HG03565 (cell line): ENCODE measurements at regions not wholly inside any gene's neighbourhood (a gene's known extent, or its start where the extent isn't known, plus 50 kb on each side); places are given as distances from the start of the nearest gene placed in this dataset.
A peak's percentile ranks its signal among the peaks of the same experiment; 100 is the strongest.

Experiments used
- ATAC-seq: cut with Tn5 transposase; IDR thresholded peaks from one replicate; pipeline ENCODE4 v1.9.1; 2021; ENCODE audit warnings: mild to moderate bottlenecking, moderate library complexity; ENCODE audit not compliant: unreplicated experiment

DNA sequence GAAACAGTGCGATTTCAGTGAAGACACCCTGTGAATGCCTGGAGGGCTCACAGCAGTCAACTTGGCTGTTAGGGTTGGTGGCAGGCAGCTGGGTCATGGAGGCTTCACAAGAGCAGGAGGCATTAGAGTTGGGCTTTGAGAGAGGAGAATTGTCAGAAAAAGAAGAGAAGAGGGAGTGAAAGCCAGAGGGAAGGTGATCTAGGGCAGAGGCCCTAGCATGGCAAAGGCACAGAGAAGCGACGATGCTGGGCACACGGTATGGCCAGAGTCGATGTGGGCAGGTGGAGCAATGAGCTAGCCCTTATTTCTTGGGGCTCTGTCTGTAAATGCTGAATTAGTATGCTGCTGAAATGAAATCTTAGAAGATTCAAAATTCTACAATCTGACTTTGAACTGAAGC is 52.6 kb upstream of the OLFM4 start:
- no peak for ATAC-seq

DNA sequence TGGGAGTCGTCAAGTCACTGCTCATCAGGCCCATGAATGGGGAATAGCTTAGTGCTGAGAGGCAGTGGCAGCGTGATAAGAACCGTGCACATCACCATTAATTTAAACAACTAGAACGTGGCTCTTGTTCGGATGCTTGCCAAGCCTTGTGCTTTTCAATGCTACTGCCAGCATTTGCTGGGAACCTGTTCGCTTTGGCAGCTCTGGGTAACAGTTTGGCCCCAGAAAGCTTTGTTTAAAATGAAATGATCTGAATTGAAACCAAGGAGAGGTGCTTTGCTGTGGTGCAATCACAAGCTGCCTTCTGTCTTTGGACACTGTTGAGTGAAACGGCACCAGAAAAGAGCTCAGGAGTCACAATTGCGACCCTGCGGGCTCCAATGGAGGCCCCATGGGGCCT is 53.5 kb upstream of the OLFM4 start:
- no peak for ATAC-seq

DNA sequence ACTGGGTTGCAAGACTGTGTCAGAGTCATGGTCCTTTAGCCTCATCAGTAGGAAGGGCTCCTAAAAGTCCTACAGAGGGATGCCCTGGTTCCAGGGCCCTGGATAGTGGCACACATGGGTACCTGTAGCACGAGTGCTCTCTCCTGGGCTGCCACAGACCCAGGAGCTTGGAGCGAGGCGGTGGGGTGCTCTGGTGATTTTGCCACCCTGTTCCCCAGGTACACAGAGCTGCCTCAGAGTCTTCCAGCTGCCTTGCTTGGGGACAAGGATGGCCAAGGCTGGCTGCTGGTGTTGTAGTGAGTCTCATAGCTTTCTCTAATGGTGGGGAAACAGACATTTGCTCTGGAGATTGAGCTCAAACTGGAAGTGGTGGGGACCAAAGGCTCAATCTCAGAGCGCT is 53.9 kb upstream of the OLFM4 start:
- ATAC-seq, result no peak

- ATAC-seq, result no peak
Observed at GRCh38 chr13:52969373-52969772, 59.2 kb upstream of the OLFM4 start.

GRCh38 chr13:52968074-52968700 is 60.4 kb upstream of the OLFM4 start:
- ATAC-seq, result peak; percentile 99

DNA sequence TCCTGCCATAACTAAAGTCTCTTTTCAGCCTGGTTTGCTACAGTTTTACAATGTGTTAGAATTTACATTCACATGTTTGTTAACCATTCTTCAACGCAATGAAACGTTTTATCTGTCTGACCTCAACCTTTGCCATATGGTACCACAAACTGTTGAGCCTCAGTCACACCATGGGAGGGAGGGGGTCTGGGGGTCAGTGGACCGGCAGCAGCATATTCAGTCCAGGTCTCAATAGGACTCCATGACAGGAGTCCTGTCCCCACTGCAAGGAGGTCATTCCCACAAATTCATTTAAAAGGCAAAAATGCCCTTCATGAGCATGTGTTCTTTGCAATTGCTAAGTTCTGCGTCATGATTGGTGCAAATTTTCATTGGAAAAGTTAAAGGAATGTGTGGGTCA is 66.6 kb upstream of the OLFM4 start:
- no peak for ATAC-seq

DNA sequence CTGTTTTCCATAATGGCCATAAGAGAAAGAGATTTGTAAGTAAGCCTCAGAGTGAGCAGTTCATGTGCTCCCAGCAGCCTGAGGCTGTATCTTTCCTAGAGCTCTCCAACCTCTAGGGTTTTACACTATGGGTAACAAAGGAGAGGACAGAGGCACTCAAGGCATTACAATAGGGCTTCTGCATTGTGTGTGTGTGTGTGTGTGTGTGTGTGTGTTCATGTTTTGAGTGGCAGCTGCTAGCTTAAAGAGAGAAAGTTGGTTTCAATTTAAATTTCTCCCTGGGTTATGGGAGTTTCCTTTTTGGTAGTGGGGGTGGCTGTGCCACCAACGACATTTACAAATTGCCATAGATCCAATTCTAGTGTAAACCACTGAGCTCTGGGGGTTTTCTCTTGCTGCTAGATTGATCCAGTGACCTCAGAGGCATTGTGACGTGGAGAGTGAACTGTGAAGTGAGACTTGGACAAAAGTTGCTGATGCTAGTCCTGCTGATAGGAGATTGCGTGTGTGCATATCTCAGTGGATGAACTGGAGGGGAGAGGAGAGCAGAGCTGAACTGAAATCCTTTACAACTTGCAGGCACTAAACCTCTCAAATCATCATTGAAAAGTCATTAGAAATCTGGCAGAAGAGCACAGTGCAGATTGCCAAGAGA is 67.2 kb upstream of the OLFM4 start:
- ATAC-seq, result no peak

DNA sequence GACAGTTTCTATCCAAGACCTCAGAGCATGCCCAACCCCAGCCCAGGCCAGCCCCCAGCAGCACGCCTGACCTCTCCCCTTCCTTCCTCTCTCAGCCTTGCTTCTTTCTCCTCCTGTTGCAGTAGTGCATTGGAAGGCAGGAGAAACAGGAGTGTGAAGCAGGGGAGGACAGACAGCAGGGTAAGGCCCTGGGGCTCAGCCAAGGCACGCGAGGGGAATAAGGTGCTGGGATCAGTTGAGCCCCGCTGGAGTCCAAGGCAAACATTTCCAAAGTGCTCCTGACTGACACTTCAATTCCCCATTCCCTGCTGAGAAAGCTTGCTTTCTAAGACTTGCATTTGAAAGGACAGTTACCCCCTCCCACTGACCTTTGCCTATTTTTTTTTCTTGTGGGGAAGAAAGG is 73.1 kb upstream of the OLFM4 start:
- ATAC-seq, result no peak

GRCh38 chr13:52954838-52955237 is 73.8 kb upstream of the OLFM4 start:
- ATAC-seq, result no peak

- ATAC-seq, result no peak
Observed at GRCh38 chr13:52950436-52950956, 78.1 kb upstream of the OLFM4 start.

DNA sequence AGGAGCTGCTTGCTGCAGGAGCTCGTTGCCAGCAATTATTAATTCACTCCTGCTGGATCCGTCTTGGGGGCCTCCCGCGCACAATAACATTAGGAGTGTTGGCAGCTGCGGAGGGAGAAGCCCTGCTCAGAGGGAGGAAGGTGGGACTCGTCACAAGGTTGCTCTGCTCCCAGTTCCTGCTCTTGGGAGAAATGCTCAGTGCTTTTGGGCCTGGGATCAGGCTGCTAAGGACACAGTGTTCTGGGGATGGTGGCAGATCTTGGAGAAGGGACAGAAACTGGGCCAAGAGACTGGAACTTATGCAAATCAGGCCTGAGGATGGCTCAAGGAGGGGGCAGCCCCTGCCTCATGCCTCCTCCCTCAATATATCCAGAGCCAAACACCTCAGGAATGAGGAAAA is 78.9 kb upstream of the OLFM4 start:
- no peak for ATAC-seq

- no peak for ATAC-seq
Observed at GRCh38 chr13:52949044-52949443, 79.6 kb upstream of the OLFM4 start.

- no peak for ATAC-seq
Observed at GRCh38 chr13:52947921-52948373, 80.7 kb upstream of the OLFM4 start.

DNA sequence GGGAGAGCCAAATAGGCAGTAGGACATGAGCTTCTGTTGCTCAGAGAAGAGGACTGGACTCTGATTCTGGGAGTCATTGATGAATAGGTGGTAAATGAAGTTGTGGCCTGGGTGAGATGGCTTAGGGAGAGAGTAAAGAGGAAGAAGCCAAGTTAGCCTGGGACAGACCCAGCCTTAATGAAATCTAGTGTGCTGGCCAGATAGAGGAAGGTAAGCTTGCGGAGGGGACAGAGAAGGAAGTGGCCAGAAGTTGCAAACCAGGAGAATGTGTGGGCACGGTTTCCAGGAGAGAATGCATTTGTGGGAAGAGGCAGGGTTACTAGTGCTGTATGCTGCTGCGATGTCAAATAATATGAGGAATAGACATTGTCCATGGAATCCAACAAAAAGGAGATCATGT is 83.3 kb upstream of the OLFM4 start:
- no peak for ATAC-seq

DNA sequence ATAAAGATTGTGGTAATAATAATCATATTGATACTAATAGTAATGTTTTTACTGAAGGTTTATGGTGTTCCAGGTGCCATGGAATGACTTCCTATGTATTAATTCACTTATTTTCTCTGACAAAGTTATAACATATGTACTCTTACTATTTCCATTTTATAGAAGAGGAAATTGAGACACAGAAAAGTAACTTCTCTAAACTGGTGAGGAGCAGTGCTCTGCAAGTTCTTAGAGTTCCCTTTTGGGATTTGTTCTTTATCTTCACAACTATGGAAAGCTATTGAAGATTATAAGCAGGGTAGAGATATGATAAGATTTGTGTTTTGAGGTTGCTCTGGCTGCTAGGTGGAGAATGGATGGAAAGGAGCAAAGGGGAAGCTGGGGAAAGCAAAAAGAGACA is 83.9 kb upstream of the OLFM4 start:
- no peak for ATAC-seq

DNA sequence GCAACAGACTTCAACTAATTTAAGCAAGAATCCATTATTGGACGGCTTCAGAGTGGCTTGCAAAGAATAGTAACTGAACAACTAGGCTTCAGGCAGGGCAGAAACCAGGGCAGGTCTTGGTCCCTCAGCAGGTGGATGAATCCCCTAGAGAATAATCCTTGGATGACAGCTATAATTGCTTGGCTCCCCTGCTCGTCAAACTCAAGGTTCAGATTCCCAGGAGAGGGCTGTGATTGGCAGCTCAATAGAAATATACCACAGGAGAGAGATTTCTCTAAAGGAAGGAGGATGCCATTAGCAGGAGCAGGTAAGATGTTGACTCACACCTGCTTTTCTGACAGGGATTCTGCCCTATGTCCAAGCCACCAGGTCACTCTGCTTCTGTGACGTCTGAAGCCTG is 89.6 kb upstream of the PCDH8 start:
- no peak for ATAC-seq

- no peak for ATAC-seq
Observed at GRCh38 chr13:52936806-52937205, 88.4 kb upstream of the PCDH8 start.

DNA sequence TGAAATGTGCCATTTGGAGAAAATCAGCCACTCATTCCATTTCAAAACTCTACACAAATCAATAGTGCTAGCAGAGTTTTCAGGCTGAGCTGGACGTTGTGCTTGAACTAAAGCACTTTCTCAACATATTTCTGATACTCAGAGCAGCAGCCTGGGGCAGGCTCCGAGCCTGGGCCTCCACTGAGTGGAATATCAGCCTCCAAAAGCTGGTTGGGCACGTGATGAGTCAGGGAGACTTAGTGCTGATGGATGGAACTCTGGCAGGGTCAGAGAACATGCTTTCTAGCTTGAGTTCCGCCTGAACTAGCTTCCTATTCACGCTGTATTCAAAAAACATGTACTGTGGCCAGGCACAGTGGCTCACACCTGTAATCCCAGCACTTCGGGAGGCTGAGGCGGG is 85.8 kb upstream of the PCDH8 start:
- no peak for ATAC-seq

DNA sequence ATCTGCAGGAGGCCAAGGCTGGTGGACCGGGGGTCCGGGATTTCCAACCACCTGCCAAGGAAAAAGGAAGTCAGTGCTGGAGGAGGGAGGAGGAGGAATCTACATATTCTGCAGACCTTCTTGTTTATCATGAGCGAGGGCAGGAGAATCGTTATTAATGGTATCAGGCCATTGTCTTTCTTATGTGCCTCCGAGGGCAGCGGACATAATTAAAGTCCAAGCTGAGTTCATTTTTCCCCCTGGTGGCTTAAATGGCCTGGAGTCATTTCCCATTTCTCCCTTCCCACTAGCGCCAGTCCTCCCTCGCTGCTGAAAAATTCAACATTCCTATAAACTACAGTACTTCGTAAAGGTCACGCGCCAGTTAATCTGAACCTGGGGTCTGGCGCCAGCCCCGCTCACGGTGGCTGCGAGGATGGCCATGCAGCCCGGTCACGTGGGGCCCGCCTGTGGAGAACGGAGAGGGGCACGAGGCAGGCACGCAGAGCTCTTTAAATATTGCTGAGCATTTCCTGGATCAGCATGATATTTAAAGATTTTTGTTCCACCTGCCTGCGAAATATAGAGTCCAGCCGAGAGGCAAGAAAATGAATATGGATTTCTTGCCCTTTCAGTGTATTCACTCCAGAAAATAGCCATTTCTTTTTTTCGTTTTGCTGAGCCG is 85.2 kb upstream of the PCDH8 start:
- ATAC-seq, result no peak

DNA sequence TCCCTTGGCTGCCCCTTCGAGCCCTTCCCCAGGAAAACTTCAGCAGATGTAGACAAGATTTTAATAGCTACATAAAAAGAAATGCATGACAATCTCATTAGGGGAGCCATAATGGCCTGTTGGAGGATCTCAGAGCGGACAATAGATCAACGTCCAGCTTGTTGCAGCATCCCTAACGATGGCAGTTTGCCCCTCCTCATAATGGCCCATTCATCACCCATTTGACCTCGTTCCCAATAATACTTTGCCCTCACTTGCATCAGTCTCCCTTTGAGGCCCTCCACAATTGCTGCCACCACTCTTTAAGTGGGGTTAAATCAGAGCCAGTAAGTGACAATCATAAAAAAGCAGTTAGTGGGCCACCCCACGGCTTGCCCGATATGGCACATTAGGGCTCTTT is 84.7 kb upstream of the PCDH8 start:
- no peak for ATAC-seq

DNA sequence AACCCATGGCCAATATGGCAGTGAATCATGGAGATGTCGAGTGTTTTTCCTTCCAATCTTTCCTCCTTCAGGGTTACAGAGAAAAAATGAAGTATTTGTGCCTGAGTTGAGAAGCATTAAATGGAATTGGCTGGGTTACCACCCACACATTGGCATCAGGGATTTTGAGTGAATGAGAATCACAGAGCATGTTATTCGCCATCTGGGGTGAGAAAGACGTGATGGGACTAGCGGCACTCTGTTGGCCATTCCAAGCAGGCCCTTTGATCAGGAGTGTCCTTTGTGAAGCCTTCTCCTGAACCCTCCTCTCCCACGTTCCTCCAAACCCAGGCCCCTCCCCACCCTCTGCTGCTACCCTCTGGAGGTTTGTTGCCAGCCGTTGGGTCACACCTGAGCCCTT is 84.2 kb upstream of the PCDH8 start:
- no peak for ATAC-seq
